Psoas muscle (tissue), 7 donors: ENCODE measurements at regions not wholly inside any gene's neighbourhood (a gene's known extent, or its start where the extent isn't known, plus 50 kb on each side); places are given as distances from the start of the nearest gene placed in this dataset.
A peak's percentile ranks its signal among the peaks of the same experiment; 100 is the strongest.

Experiments used
- ATAC-seq, 4 donors: fragments of 200-7000 bp; cut with Tn5 transposase; one replicate each; pipeline ENCODE4 v1.9.1; 2020; ENCODE audit warnings: moderate library complexity in 3 of 4, mild to moderate bottlenecking in 2 of 4
- DNase-seq, 2 donors: peaks; one replicate each; pipeline ENCODE4 v3.0.0-alpha.2; 2020
- H3K27ac ChIP-seq: fragments of 200-600 bp; one replicate; pipeline ENCODE4 v1.8.0; 2022
- H3K27me3 ChIP-seq, 3 donors: fragments of 200-600 bp in 1 of 3; one replicate each; pipeline versions ENCODE4 v1.6.1 to v1.8.0; 2013 to 2022; ENCODE audit warnings: low read length in 2 of 3, mild to moderate bottlenecking in 2 of 3, moderate library complexity in 1 of 3; ENCODE audit not compliant: insufficient read depth in 3 of 3
- H3K36me3 ChIP-seq, 2 donors: fragments of 200-600 bp in 1 of 2; one replicate each; pipeline versions ENCODE4 v1.6.1 to v1.8.0; 2013 to 2022; ENCODE audit warnings: low read depth in 1 of 2, mild to moderate bottlenecking in 1 of 2, moderate library complexity in 1 of 2; ENCODE audit not compliant: insufficient read depth in 1 of 2
- H3K4me1 ChIP-seq: fragments of 200-600 bp; one replicate; pipeline ENCODE4 v1.8.0; 2022
- H3K4me3 ChIP-seq: fragments of 200-600 bp; one replicate; pipeline ENCODE4 v1.8.0; 2022; ENCODE audit warnings: mild to moderate bottlenecking
- H3K9me3 ChIP-seq: fragments of 200-600 bp; one replicate; pipeline ENCODE4 v1.8.0; 2022
- WGBS, 3 donors: extraction: QIAGEN DNeasy Blood & Tissue Kit; methylation state at CpG; one replicate each; pipeline versions ENCODE4 v1.1.6 to v1.1.7; 2013; 5-methylcytosine and 5-hydroxymethylcytosine counted together
- intact Hi-C, 2 donors: fragments of 100-400 bp; cut with DNase I; formaldehyde crosslinking; loops; one replicate each; pipeline versions ENCODE4 v1.11.0 to v1.14.2; 2022
- TF ChIP-seq, protein P1 (sequence below): fragments of 200-600 bp; IDR thresholded peaks from one replicate; pipeline ENCODE4 v1.8.0; 2022; ENCODE audit warnings: antibody characterized with exemption
- donor health status: healthy with polysubstance abuse.
- donor health status: DM: no; HTN: no; CAD: no; lungs with moderate emphysema.
- donor health status: Bipolar disorder and iron deficiency.
- donor health status: healthy.
- donor health status: DM: yes; HTN: yes; CAD: no.
- donor health status: DM: no; HTN: no; CAD: no.
- donor health status: DM: yes; HTN: yes; CAD: no.

DNA sequence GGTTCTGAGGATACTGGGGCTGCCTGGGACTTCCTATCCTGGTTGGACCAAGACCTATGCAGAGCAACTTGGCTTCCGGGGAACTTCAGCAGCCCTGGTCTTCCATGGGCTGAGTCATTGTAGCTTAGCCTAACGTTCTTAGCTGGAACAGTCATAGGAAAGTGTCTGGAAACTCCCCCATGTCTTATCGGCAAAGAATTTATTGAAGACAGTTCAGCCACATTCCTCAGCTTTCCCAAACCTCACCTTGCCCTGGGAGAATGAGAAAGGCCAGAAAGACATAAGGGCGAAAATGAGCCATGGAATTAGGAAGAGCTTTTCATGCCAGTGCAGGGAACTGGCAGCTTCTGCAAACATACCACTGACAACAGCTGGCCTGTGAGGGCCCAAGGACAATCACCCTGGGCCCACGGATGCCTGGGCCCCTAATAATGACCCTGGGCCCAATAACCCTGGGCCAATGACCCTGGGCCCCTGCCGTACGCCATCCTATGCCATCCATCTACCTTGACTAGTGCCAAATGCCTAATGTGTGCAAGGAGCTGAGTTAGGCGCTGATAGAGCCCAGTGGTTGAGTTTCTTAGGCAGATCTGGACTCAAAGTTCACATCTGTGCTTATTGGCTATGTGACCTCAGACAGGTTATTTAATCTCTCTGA lies 114.4 kb upstream of the GADD45A start:
- Histone ChIP-seq H3K4me1 (peaks cover 43% of the 10 kb centered on the region), H3K9me3 (no peaks in the 10 kb centered on the region), H3K4me3 (no peak overlapping the region), H3K27ac (peak overlapping the region; percentile 93), H3K27me3 (no peaks in the 10 kb centered on the region), H3K36me3 (no peaks in the 10 kb centered on the region)
- DNase-seq (no peak), ATAC-seq (peak; percentile 22 to 57 (median 33))
- intact Hi-C loops, result loop anchor here in 1 of 2 donors (10.0 kb wide), 1 partner anchor 74 kb away; no protein-coding TSS in a partner anchor
- WGBS, 3 donors, result 43 to 55% (median 48%) methylated on average over 8 of the region's 8 CpGs
- TF ChIP-seq, protein P1, sequence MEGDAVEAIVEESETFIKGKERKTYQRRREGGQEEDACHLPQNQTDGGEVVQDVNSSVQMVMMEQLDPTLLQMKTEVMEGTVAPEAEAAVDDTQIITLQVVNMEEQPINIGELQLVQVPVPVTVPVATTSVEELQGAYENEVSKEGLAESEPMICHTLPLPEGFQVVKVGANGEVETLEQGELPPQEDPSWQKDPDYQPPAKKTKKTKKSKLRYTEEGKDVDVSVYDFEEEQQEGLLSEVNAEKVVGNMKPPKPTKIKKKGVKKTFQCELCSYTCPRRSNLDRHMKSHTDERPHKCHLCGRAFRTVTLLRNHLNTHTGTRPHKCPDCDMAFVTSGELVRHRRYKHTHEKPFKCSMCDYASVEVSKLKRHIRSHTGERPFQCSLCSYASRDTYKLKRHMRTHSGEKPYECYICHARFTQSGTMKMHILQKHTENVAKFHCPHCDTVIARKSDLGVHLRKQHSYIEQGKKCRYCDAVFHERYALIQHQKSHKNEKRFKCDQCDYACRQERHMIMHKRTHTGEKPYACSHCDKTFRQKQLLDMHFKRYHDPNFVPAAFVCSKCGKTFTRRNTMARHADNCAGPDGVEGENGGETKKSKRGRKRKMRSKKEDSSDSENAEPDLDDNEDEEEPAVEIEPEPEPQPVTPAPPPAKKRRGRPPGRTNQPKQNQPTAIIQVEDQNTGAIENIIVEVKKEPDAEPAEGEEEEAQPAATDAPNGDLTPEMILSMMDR, result no peak

DNA sequence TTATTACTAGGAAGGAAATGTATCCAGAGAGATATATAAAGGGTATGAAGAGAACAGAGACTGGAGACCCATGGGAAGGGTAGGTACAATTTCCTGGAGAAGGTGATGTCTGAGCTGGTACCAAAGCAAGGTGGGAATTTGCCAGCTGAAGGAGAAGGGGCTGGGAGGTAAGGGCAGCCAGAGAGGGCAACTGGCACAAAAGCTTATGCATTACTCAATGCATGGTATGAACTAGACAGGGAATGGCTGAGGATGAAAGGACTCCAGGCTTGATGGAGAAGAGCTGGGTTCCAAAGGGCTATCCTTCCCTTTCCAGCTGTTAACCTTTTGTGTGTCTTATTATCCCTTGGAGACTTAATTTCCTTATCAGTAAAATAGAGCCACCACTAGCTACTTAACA lies 113.6 kb upstream of the GADD45A start:
- ATAC-seq, result peak in 1 of 4 donors; percentile 11
- intact Hi-C loops, result loop anchor here in 1 of 2 donors (10.0 kb wide), 1 partner anchor 73 kb away; no protein-coding TSS in a partner anchor
- no peaks in the 10 kb centered on the region for H3K27me3 ChIP-seq

DNA sequence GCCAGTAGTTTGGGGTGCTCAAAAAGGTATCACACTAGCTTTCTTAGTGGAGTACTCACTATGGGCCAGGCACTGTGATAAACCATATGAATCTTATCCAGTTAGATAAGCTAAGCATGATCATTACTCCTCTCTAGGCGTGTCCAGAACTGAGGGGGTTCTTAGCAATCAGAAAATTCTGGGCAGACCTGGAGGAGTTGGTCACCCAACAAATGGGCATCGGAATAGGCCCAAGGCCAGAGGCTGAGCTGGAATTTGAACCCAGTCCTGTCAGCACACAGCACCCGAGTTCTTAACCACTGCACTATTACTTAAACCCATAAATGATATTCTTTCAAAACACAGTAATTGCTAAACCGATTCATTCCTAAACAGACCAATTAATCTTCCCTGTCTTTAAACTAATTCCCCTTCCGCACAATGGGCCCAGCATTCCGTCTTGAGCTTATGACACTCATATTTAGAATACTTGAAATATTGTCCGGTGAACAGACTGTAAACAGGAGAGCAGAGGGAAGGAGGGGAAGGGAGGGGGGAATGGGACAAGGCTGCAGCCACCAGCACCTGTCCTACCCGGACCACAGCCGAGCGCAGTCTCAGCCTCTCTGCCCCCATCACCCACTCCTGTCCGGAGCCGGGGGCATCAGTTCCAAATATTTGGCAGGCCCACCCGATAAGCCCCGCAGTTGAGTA lies 113.0 kb upstream of the GADD45A start:
- intact Hi-C loops, result loop anchor here (1.0 to 10.0 kb wide), 4 partner anchors 46 to 113 kb away; partner anchors contain the start of gene GADD45A (in 1 of the 2)
- H3K9me3 ChIP-seq, result no peaks in the 10 kb centered on the region
- WGBS, 3 donors, result 31 to 39% (median 34%) methylated on average over 14 of the region's 14 CpGs
- no peaks in the 10 kb centered on the region for H3K36me3 ChIP-seq
- no peak for DNase-seq
- ATAC-seq, result peak; percentile 77 to 85 (median 80)
- H3K4me1 ChIP-seq, result peaks cover 35% of the 10 kb centered on the region
- TF ChIP-seq, protein P1, result no peak
- H3K27ac ChIP-seq, result peak overlapping the region; percentile 93
- peak overlapping the region; percentile 40 for H3K4me3 ChIP-seq
- no peaks in the 10 kb centered on the region for H3K27me3 ChIP-seq

More for the DNA sequence above, 113.6 kb upstream of the GADD45A start:
- no peaks in the 10 kb centered on the region for H3K9me3 ChIP-seq
- no peak for DNase-seq
- H3K27ac ChIP-seq, result peak overlapping the region; percentile 93
- TF ChIP-seq, protein P1, result no peak
- peaks cover 40% of the 10 kb centered on the region for H3K4me1 ChIP-seq
- no peaks in the 10 kb centered on the region for H3K36me3 ChIP-seq
- H3K4me3 ChIP-seq, result peak overlapping the region; percentile 40

DNA sequence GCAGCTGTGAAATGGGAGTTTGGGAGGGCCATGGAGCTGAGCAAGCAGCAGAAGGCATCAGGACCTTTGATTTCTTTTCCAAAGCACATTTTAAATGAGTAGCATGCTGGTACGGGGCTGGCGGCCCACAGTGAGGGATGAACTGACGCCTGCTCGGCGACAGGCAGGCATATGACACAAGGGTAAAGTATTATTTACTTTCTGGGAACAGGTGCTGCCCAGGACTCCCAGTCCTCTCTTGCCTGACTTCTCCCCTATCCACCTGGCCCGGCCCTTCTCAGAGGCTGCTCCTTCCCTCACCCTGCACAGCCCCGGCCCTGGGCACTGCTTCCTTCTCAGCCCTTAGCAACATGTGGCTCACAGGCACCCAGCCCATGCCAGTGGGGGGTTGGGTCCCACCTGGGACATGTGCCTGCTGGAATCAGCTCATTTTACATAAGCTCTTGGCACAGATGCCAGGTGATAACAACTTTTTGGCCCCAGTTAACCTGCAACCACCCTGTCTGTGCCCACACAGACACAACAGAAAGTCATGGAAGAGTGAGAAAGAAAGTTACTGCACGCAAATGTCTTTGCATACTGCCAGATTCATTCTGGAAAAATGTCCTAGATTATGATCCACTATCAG lies 112.3 kb upstream of the GADD45A start:
- Histone ChIP-seq H3K36me3 (no peaks in the 10 kb centered on the region), H3K9me3 (no peaks in the 10 kb centered on the region), H3K27ac (peak overlapping the region; percentile 93), H3K27me3 (no peaks in the 10 kb centered on the region), H3K4me3 (peak overlapping the region; percentile 40), H3K4me1 (peaks cover 35% of the 10 kb centered on the region)
- ATAC-seq, result peak; percentile 88 to 93 (median 92)
- DNase-seq, result peak; percentile 83 to 87
- WGBS, 3 donors, result 22 to 27% (median 24%) methylated on average over 7 to 8 of the region's 8 CpGs
- TF ChIP-seq, protein P1, result no peak
- intact Hi-C loops, result loop anchor here (1.0 to 10.0 kb wide), 4 partner anchors 46 to 113 kb away; partner anchors contain the start of gene GADD45A (in 1 of the 2)
